Ovary (tissue), 7 donors: ENCODE measurements at regions not wholly inside any gene's neighbourhood (a gene's known extent, or its start where the extent isn't known, plus 50 kb on each side); places are given as distances from the start of the nearest gene placed in this dataset.

Source experiments
- DNase-seq, 5 donors: peaks; one replicate each; pipeline ENCODE4 v3.0.0-alpha.2; 2019 to 2020
- H3K27ac ChIP-seq, 2 donors: fragments of 200-600 bp; one replicate each; pipeline versions ENCODE4 v1.5.1 to v1.8.0; 2019 to 2022
- H3K27me3 ChIP-seq: fragments of 200-600 bp; one replicate; pipeline ENCODE4 v1.8.0; 2022
- H3K36me3 ChIP-seq: fragments of 200-600 bp; sonication (generic); one replicate; pipeline ENCODE4 v1.5.1; 2019
- H3K4me1 ChIP-seq: one replicate; pipeline ENCODE4 v1.8.1; 2013; ENCODE audit warnings: mild to moderate bottlenecking, moderate library complexity; ENCODE audit not compliant: insufficient read depth
- H3K4me3 ChIP-seq: fragments of 200-600 bp; sonication (generic); one replicate; pipeline ENCODE4 v1.5.1; 2017
- H3K9me3 ChIP-seq, 2 donors: fragments of 200-600 bp in 1 of 2; sonication (generic) in 1 of 2; one replicate each; pipeline versions ENCODE4 v1.5.1 to v1.8.1; 2013 to 2019; ENCODE audit warnings: mild to moderate bottlenecking in 1 of 2, moderate library complexity in 1 of 2
- EP300 ChIP-seq: sonication (generic); formaldehyde crosslinking; IDR thresholded peaks from one replicate; pipeline ENCODE4 v1.6.1; 2017; ENCODE audit warnings: antibody characterized with exemption
- POLR2A ChIP-seq: fragments of 450-650 bp; IDR thresholded peaks from one replicate; pipeline ENCODE4 v1.6.1; 2017; ENCODE audit warnings: antibody characterized with exemption, mild to moderate bottlenecking, moderate library complexity
- WGBS, 3 donors: extraction: QIAGEN DNeasy Blood & Tissue Kit in 1 of 3; methylation state at CpG; one replicate each; pipeline versions ENCODE4 v1.1.5 to v1.1.7; 2013 to 2017; 5-methylcytosine and 5-hydroxymethylcytosine counted together
- intact Hi-C, 4 donors: fragments of 100-400 bp; cut with DNase I; formaldehyde crosslinking; loops; one replicate each; pipeline versions ENCODE4 v1.11.0 to v1.15.1; 2022 to 2023
- TF ChIP-seq, protein P1 (sequence below), 3 donors: fragments of 450-650 bp in 2 of 3; fragments of 200-600 bp in 1 of 3; IDR thresholded peaks; one replicate each; pipeline versions ENCODE4 v1.5.1 to v1.8.0; 2016 to 2022; ENCODE audit warnings: antibody characterized with exemption in 3 of 3, mild to moderate bottlenecking in 1 of 3
- donor health status: DM: no; HTN: no; CAD: no; lungs with moderate emphysema.
- donor health status: DM: no; HTN: no; CAD: no.
- donor health status: Bipolar disorder and iron deficiency.
- donor health status: DM: no; HTN: no; CAD: no.
- donor health status: DM: yes; HTN: yes; CAD: no.

DNA sequence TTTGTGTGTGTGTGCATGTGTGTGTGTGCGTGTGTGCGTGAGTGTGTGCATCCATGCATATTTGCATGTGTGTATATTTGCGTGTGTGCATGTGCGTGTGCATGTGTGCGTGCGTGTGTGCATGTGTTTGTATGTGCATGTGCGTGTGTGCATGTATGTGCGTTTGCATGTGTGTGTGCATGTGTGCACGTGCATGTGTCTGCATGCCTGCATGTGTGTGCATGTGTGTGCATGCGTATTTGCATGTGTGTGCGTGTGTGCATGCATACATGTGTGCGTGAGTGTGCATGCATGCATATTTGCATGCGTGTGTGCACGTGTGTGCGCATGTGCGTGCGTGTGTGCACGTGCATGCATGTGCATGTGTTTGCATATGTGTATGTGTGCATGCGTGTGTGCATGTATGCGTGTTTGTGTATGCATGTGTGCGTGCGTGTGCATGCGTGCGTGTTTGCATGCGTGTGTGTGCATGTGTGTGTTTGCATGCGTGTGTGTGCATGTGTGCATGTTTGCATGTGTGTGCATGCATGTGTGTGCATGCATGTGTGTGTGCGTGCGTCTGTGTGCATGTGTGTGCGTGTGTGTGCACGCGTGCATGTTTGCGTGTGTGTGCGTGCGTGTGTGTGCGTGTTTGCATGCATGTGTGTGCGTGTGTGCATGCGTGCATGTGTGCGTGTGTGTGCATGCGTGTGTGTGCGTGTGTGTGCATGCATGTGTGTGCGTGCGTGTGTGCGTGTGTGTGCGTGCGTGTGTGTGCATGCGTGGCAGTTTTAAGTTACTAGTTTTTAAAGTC lies 57.7 kb upstream of the SMOC2 start:
- H3K9me3 ChIP-seq: no peaks in the 10 kb centered on the region
- intact Hi-C loops: no loop called here
- DNase-seq: peak in 1 of 5 donors; percentile 6
- H3K27ac ChIP-seq: no peak overlapping the region
- H3K4me3 ChIP-seq: no peak overlapping the region
- TF ChIP-seq EP300 (no peak), POLR2A (no peak)
- TF ChIP-seq, protein P1, sequence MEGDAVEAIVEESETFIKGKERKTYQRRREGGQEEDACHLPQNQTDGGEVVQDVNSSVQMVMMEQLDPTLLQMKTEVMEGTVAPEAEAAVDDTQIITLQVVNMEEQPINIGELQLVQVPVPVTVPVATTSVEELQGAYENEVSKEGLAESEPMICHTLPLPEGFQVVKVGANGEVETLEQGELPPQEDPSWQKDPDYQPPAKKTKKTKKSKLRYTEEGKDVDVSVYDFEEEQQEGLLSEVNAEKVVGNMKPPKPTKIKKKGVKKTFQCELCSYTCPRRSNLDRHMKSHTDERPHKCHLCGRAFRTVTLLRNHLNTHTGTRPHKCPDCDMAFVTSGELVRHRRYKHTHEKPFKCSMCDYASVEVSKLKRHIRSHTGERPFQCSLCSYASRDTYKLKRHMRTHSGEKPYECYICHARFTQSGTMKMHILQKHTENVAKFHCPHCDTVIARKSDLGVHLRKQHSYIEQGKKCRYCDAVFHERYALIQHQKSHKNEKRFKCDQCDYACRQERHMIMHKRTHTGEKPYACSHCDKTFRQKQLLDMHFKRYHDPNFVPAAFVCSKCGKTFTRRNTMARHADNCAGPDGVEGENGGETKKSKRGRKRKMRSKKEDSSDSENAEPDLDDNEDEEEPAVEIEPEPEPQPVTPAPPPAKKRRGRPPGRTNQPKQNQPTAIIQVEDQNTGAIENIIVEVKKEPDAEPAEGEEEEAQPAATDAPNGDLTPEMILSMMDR (IDR thresholded peaks at IDR 0.05): no peak
- WGBS, 3 donors: 79 to 91% (median 89%) methylated on average over 46 of the region's 46 CpGs
- H3K4me1 ChIP-seq: peaks cover 2% of the 10 kb centered on the region
- H3K27me3 ChIP-seq: no peaks in the 10 kb centered on the region
- no peaks in the 10 kb centered on the region for H3K36me3 ChIP-seq

DNA sequence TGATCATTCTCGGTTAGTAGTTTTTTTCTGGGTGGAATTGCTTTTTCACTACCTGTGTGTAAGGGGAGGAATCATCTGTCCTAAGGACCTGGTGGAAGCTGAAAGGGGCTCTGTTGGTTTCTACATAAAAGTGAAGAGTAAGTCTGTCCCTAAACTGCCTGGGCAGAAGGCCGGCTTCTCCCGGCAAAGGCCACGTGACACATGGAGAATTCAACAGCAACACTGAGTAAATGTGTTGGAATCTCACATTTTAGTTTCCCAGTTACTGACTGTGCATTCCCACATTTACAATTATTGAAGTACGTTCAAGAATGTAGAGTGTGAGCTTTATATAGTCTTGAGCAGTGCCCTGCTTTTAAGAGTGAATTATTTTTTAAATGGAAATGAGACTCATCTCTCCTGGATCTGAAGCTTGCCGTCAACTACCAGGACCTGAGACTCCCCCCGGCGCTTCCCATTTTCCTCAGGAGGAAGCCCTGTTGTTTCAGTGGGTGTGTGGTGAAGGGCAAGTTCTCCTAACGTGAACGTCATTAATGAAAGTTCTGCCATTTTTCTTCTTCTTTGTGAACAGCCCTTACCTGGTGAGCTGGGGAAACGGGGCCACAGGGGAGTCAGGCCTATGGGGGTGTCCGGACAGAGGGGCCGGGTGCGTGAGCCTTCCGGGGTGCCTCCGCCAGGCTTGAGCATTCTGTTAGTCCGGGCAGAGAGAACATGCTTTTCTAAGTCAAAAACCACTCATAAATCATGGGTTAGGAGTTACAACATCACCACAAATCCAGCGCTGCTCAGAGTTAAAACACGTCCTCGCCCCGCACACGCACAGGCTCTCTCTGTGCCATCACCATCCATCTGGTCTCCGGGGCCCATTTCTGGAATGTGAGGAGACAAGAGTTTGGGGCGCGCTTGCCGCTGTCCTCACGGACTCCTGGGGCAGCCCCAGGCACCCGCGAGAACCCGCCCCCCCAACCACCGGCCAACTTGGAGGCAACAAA lies 56.6 kb upstream of the SMOC2 start:
- H3K36me3 ChIP-seq: no peaks in the 10 kb centered on the region
- H3K4me3 ChIP-seq: no peak overlapping the region
- 74 to 86% (median 82%) methylated on average over 31 of the region's 31 CpGs for WGBS, 3 donors
- TF ChIP-seq POLR2A: no peak
- no peak for TF ChIP-seq EP300
- TF ChIP-seq, protein P1 (IDR thresholded peaks at IDR 0.05): no peak
- DNase-seq: peak in 1 of 5 donors; percentile 16
- intact Hi-C loops: no loop called here
- H3K27ac ChIP-seq: no peak overlapping the region
- peaks cover 2% of the 10 kb centered on the region for H3K4me1 ChIP-seq
- no peaks in the 10 kb centered on the region for H3K9me3 ChIP-seq
- H3K27me3 ChIP-seq: no peaks in the 10 kb centered on the region

DNA sequence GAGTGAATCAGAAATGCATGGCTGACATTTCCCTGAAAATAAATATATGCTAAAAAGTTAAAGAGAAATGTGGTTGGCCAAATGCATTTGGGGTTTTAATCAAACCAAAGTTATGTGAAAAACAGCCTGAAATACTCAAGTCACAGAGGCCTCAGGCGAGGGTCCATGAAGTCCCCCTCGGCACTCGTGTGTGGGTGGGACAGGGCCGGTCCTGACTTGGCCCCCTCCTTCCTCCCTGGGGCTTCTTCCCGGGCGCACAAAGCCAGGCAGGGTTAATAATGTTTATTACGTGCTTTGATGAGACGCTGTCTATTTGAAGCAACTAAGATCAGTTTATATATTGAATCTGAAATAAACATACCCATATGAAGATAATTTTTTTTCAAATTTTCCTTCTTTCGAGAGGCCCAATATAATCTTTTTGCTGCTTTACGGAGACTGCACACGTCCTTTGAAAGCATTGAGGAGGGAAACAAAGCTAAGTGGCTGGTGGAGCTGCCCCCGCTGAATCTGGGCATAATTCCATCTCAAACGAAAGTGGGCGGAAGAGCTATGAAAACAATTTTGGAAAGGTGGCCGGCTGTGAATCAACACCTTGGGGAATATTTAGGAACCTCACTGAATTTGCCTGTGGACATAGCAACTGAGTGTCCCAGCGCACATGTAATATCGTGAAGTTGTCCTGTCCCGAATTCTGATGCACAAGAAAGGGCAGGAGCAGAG lies 55.8 kb upstream of the SMOC2 start:
- WGBS, 3 donors: 38 to 48% (median 47%) methylated on average over 18 of the region's 18 CpGs
- Histone ChIP-seq H3K4me3 (no peak overlapping the region), H3K27ac (no peak overlapping the region)

More for the DNA sequence above, 55.8 kb upstream of the SMOC2 start:
- Histone ChIP-seq H3K36me3 (no peaks in the 10 kb centered on the region), H3K9me3 (no peaks in the 10 kb centered on the region), H3K4me1 (peaks cover 2% of the 10 kb centered on the region), H3K27me3 (no peaks in the 10 kb centered on the region)
- intact Hi-C loops: no loop called here
- DNase-seq: no peak
- TF ChIP-seq, protein P1 (IDR thresholded peaks at IDR 0.05): no peak
- TF ChIP-seq POLR2A: no peak
- TF ChIP-seq EP300: no peak
